GM12872 (cell line): ENCODE measurements at regions not wholly inside any gene's neighbourhood (a gene's known extent, or its start where the extent isn't known, plus 50 kb on each side); places are given as distances from the start of the nearest gene placed in this dataset.

Experiments used
- TF ChIP-seq, protein P1 (sequence below): IDR thresholded peaks from 3 replicates; pipeline ENCODE4 v1.5.1; 2011; ENCODE audit warnings: low read depth, mild to moderate bottlenecking, low read length, moderate library complexity; ENCODE audit not compliant: insufficient read depth

DNA sequence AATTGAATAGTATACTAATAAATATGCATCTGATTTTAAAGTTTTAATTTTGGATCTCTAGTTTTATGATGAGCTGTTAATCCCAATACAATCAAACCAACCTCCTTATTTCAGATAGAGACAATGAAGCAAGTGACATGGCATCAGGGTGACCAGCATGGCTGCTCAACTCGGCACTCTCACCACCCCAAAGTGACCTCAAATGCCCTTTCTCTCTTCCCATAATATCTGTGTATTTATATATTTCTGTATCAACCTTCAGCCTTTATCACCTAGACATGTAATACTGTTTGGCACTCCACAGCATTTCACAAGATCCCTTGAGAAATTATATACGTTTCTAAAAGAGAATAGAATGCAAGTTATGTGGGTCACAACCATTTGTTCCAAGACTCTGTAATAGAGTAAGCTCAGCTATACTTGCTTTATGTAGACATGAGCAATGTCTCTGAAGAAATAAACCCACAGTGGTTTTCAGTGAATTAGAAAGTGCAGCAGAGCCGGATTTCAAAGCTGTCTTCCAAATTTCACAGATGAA lies 1623.2 kb upstream of the PABPC4L start:
- TF ChIP-seq, protein P1, sequence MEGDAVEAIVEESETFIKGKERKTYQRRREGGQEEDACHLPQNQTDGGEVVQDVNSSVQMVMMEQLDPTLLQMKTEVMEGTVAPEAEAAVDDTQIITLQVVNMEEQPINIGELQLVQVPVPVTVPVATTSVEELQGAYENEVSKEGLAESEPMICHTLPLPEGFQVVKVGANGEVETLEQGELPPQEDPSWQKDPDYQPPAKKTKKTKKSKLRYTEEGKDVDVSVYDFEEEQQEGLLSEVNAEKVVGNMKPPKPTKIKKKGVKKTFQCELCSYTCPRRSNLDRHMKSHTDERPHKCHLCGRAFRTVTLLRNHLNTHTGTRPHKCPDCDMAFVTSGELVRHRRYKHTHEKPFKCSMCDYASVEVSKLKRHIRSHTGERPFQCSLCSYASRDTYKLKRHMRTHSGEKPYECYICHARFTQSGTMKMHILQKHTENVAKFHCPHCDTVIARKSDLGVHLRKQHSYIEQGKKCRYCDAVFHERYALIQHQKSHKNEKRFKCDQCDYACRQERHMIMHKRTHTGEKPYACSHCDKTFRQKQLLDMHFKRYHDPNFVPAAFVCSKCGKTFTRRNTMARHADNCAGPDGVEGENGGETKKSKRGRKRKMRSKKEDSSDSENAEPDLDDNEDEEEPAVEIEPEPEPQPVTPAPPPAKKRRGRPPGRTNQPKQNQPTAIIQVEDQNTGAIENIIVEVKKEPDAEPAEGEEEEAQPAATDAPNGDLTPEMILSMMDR: no peak

DNA sequence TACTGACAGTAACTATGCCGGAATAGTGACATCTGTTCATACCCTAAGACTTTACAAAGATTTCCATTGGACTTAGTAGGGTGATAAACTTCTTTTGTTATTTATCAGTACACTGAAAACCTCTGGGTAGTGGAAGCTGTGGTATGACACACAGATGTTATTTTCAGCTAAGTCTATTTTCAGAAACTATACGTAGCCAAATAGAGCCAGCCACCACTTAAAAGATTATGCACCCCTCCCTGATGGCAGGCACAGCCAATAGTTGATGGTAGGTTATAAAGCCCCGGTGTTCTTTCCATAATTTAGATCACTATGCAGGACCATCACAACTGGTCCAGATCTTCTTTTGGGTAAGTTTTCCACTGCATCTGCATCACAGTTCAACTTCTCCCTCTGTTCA lies 1603.2 kb upstream of the PABPC4L start:
- TF ChIP-seq, protein P1: no peak

DNA sequence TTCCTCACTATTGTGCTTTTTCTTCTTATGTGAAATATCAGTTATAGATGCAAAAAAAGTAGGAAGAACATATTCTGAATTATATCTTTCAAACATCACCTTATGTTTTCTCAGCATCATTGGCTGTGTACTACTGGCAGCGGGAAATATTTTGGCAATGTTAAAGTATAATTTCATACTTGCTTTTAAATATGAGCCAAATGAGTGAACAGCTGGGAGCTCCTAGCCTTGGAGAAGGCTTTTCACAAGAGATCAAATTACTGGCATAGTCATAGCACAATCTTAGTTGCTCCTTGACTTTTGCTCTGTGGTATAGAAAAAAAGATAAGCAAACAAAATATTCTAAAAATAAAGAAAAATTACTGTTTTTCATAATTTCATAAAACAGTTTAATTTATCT lies 1575.8 kb upstream of the PABPC4L start:
- TF ChIP-seq, protein P1: no peak

DNA sequence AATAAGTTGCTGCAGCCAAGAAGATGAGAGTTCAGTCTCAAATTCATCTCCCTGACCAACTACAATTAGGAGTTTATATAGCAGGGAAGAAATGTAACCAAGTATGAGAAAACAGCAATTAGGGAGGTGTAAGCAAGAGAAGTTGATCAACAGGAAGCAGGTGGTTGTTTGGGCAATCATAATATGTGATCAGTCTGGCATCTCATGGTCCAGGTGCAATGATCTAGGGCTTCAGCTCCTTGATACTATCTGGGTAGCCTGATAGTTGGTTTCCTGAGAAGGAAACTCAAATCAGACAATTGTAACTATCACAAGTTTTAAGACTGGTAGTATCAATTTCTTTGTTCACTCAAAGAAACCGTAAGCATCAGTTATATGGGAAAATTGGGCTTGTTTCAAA lies 1574.3 kb upstream of the PABPC4L start:
- TF ChIP-seq, protein P1: no peak

DNA sequence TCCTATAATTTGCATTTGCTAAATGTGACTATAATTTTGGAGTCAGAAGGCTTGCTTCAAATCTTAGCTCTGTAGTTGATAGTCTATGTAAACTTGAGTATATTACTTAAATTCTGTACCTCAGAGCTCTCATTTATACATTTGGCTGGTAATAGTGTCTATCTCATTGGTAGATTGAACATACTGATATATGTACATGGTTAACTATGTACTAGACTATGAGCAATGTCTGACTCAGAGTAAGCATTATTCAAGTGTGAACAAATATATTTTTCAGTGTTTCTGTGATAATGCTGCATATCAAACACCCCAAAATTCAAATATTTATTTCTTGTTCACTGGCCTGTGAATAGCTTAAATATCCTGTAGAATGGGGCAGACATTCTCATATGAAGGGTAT lies 1568.9 kb upstream of the PABPC4L start:
- TF ChIP-seq, protein P1: no peak

DNA sequence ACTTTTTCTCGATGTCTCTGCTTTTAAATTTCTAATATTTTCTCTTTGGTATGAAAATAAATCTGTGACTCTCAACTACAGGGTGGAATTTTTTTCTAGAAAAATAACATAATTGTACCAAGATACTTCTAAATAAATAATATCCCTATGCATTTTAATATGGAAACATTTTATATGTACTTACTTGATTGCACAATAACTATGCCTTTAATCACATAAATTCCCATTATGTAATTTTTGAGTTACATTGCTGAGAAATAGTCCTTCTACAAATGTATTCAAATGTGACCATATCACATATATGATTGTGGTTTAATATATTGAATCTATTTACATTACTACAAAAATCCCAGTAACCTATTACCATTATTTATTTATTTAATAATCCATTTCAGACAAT lies 1543.3 kb upstream of the PABPC4L start:
- TF ChIP-seq, protein P1: no peak

DNA sequence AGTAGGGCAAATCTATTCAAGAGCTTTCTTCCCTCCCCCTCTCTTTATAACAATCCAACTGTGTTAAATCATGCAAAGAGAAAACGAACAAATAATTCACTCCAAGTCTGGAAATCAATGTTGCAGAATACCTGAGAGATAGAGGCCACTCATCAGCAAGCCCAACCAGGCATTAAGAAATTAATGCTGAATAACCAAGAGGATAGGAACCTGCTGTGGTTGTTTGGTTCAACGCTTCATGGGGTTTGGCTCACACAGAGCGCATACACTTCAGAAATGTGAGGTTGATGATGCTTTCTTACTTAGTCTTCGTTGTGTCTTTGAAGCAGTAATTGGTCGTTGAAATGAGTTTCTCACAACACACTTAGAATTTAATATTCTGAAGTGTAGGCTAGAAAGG lies 1540.0 kb upstream of the PABPC4L start:
- TF ChIP-seq, protein P1: no peak
